Upper lobe of left lung (tissue), 6 donors: ENCODE measurements at regions not wholly inside any gene's neighbourhood (a gene's known extent, or its start where the extent isn't known, plus 50 kb on each side); places are given as distances from the start of the nearest gene placed in this dataset.

ENCODE experiments used
- ATAC-seq, 2 donors: fragments of 200-7000 bp; cut with Tn5 transposase; one replicate each; pipeline ENCODE4 v1.9.1; 2022; ENCODE audit warnings: mild to moderate bottlenecking in 2 of 2, moderate library complexity in 2 of 2; ENCODE audit not compliant: low FRiP score in 2 of 2
- DNase-seq, 2 donors: peaks; one replicate each; pipeline ENCODE4 v3.0.0-alpha.2; 2019 to 2020
- H3K27ac ChIP-seq, 4 donors: fragments of 200-600 bp; sonication (generic); one replicate each; pipeline ENCODE4 v1.5.1; 2016 to 2019
- H3K27me3 ChIP-seq, 4 donors: fragments of 200-600 bp; sonication (generic); one replicate each; pipeline ENCODE4 v1.5.1; 2017 to 2019
- H3K36me3 ChIP-seq, 4 donors: fragments of 200-600 bp; sonication (generic); one replicate each; pipeline ENCODE4 v1.5.1; 2016 to 2019
- H3K4me1 ChIP-seq, 4 donors: fragments of 200-600 bp; sonication (generic); one replicate each; pipeline ENCODE4 v1.5.1; 2018 to 2019
- H3K4me3 ChIP-seq, 4 donors: fragments of 200-600 bp; sonication (generic); one replicate each; pipeline ENCODE4 v1.5.1; 2017 to 2019; ENCODE audit warnings: mild to moderate bottlenecking in 2 of 4, moderate library complexity in 1 of 4
- H3K9me3 ChIP-seq, 4 donors: fragments of 200-600 bp; sonication (generic); one replicate each; pipeline ENCODE4 v1.5.1; 2018 to 2019
- CTCF ChIP-seq, 6 experiments: fragments of 450-650 bp in 4 of 6; fragments of 200-600 bp in 2 of 6; sonication (generic) in 2 of 6; IDR thresholded peaks; one replicate each; pipeline ENCODE4 v1.5.1; 2016 to 2019; ENCODE audit warnings: antibody characterized with exemption in 6 of 6
- EP300 ChIP-seq, 4 donors: sonication (generic); formaldehyde crosslinking; IDR thresholded peaks; one replicate each; pipeline ENCODE4 v1.5.1; 2017; ENCODE audit warnings: antibody characterized with exemption in 4 of 4, control low read depth in 2 of 4
- POLR2A ChIP-seq, 4 donors: fragments of 450-650 bp; IDR thresholded peaks; one replicate each; pipeline ENCODE4 v1.5.1; 2016 to 2017; ENCODE audit warnings: antibody characterized with exemption in 4 of 4, mild to moderate bottlenecking in 2 of 4
- POLR2AphosphoS5 ChIP-seq, 2 donors: sonication (generic); formaldehyde crosslinking; IDR thresholded peaks; one replicate each; pipeline ENCODE4 v1.5.1; 2017; ENCODE audit warnings: antibody characterized with exemption in 2 of 2
- WGBS, 2 donors: methylation state at CpG; one replicate each; pipeline ENCODE4 v1.1.5; 2017 to 2018; 5-methylcytosine and 5-hydroxymethylcytosine counted together
- donor health status: DM: no; HTN: no; CAD: no; lungs with moderate emphysema.
- donor health status: DM: no; HTN: yes; CAD: no; lungs with severe emphysema.

- Histone ChIP-seq H3K36me3 (no peaks in the 10 kb centered on the region), H3K27me3 (no peaks in the 10 kb centered on the region), H3K27ac (no peak overlapping the region), H3K4me1 (no peaks in the 10 kb centered on the region), H3K9me3 (no peaks in the 10 kb centered on the region), H3K4me3 (no peak overlapping the region)
- DNase-seq (no peak), ATAC-seq (no peak)
- TF ChIP-seq POLR2A (IDR thresholded peaks at IDR 0.05): no peak
- no peak for TF ChIP-seq POLR2AphosphoS5 (IDR thresholded peaks at IDR 0.05)
- TF ChIP-seq CTCF (IDR thresholded peaks at IDR 0.05): no peak
- no peak for TF ChIP-seq EP300 (IDR thresholded peaks at IDR 0.05)
- 61 to 74% methylated on average over 2 of the region's 2 CpGs for WGBS, 2 donors
Measured at GRCh38 chr12:29957835-29958234, 174.1 kb upstream of the TMTC1 start.

- Histone ChIP-seq H3K27ac (no peak overlapping the region), H3K27me3 (no peaks in the 10 kb centered on the region), H3K4me1 (no peaks in the 10 kb centered on the region), H3K36me3 (no peaks in the 10 kb centered on the region), H3K4me3 (no peak overlapping the region), H3K9me3 (no peaks in the 10 kb centered on the region)
- DNase-seq (no peak), ATAC-seq (no peak)
- 65 to 71% methylated on average over 5 of the region's 5 CpGs for WGBS, 2 donors
- no peak for TF ChIP-seq POLR2AphosphoS5 (IDR thresholded peaks at IDR 0.05)
- no peak for TF ChIP-seq EP300 (IDR thresholded peaks at IDR 0.05)
- TF ChIP-seq POLR2A (IDR thresholded peaks at IDR 0.05): no peak
- no peak for TF ChIP-seq CTCF (IDR thresholded peaks at IDR 0.05)
Measured at GRCh38 chr12:29945904-29946303, 162.2 kb upstream of the TMTC1 start.

- Histone ChIP-seq H3K4me3 (no peak overlapping the region), H3K36me3 (no peaks in the 10 kb centered on the region), H3K27ac (no peak overlapping the region), H3K4me1 (no peaks in the 10 kb centered on the region), H3K27me3 (no peaks in the 10 kb centered on the region), H3K9me3 (no peaks in the 10 kb centered on the region)
- DNase-seq (no peak), ATAC-seq (no peak)
- WGBS, 2 donors: 89 to 98% methylated on average over 2 of the region's 2 CpGs
- TF ChIP-seq CTCF (IDR thresholded peaks at IDR 0.05) (no peak), POLR2A (IDR thresholded peaks at IDR 0.05) (no peak), EP300 (IDR thresholded peaks at IDR 0.05) (no peak), POLR2AphosphoS5 (IDR thresholded peaks at IDR 0.05) (no peak)
Measured at GRCh38 chr12:29944269-29945000, 160.7 kb upstream of the TMTC1 start.

GRCh38 chr12:29943683-29944082, 159.9 kb upstream of the TMTC1 start:
- Histone ChIP-seq H3K27me3 (no peaks in the 10 kb centered on the region), H3K36me3 (no peaks in the 10 kb centered on the region), H3K9me3 (no peaks in the 10 kb centered on the region), H3K4me3 (no peak overlapping the region), H3K27ac (no peak overlapping the region), H3K4me1 (no peaks in the 10 kb centered on the region)
- WGBS, 2 donors: 59 to 64% methylated on average over 2 of the region's 2 CpGs
- DNase-seq (no peak), ATAC-seq (no peak)
- no peak for TF ChIP-seq EP300 (IDR thresholded peaks at IDR 0.05)
- no peak for TF ChIP-seq POLR2AphosphoS5 (IDR thresholded peaks at IDR 0.05)
- TF ChIP-seq POLR2A (IDR thresholded peaks at IDR 0.05): no peak
- no peak for TF ChIP-seq CTCF (IDR thresholded peaks at IDR 0.05)

GRCh38 chr12:29940811-29941210, 157.1 kb upstream of the TMTC1 start:
- no peak overlapping the region for H3K4me3 ChIP-seq
- DNase-seq (no peak), ATAC-seq (no peak)
- H3K36me3 ChIP-seq: no peaks in the 10 kb centered on the region
- no peaks in the 10 kb centered on the region for H3K9me3 ChIP-seq
- no peaks in the 10 kb centered on the region for H3K4me1 ChIP-seq
- no peak overlapping the region for H3K27ac ChIP-seq
- TF ChIP-seq EP300 (IDR thresholded peaks at IDR 0.05) (no peak), POLR2AphosphoS5 (IDR thresholded peaks at IDR 0.05) (no peak), POLR2A (IDR thresholded peaks at IDR 0.05) (no peak), CTCF (IDR thresholded peaks at IDR 0.05) (no peak)
- H3K27me3 ChIP-seq: no peaks in the 10 kb centered on the region
